DOHH2 (cell line): ENCODE measurements at regions not wholly inside any gene's neighbourhood (a gene's known extent, or its start where the extent isn't known, plus 50 kb on each side); places are given as distances from the start of the nearest gene placed in this dataset.

Experiments
- H3F3A ChIP-seq: fragments of 200-600 bp; sonication (generic), shearing (Covaris generic); 2 replicates; pipeline ENCODE4 v1.6.0; 2016; ENCODE audit warnings: antibody characterized with exemption, mild to moderate bottlenecking; ENCODE audit not compliant: control insufficient read depth, insufficient read depth
- H3K27ac ChIP-seq: fragments of 200-600 bp; sonication (generic); 2 replicates; pipeline ENCODE4 v1.5.1; 2014; ENCODE audit warnings: low read depth, mild to moderate bottlenecking, low read length, moderate library complexity
- H3K27me3 ChIP-seq: fragments of 200-600 bp; sonication (generic); 2 replicates; pipeline ENCODE4 v1.6.1; 2014; ENCODE audit warnings: mild to moderate bottlenecking, low read length, mixed read lengths; ENCODE audit not compliant: control insufficient read depth
- H3K36me3 ChIP-seq: fragments of 200-600 bp; sonication (generic); 2 replicates; pipeline ENCODE4 v1.6.1; 2014; ENCODE audit warnings: mild to moderate bottlenecking, low read length, moderate library complexity, mixed read lengths; ENCODE audit not compliant: control insufficient read depth
- H3K4me1 ChIP-seq: fragments of 200-600 bp; sonication (generic); 2 replicates; pipeline ENCODE4 v1.6.1; 2014; ENCODE audit warnings: mild to moderate bottlenecking, low read length, mixed read lengths; ENCODE audit not compliant: control insufficient read depth
- H3K4me2 ChIP-seq: fragments of 200-600 bp; sonication (generic); 2 replicates; pipeline ENCODE4 v1.6.0; 2014; ENCODE audit warnings: mild to moderate bottlenecking, low read length, moderate library complexity
- H3K4me3 ChIP-seq: fragments of 200-600 bp; sonication (generic); 2 replicates; pipeline ENCODE4 v1.5.1; 2014; ENCODE audit warnings: mild to moderate bottlenecking, low read length, mixed read lengths
- H3K79me2 ChIP-seq: fragments of 200-600 bp; sonication (generic); 2 replicates; pipeline ENCODE4 v1.6.1; 2014; ENCODE audit warnings: mild to moderate bottlenecking, low read length, mixed read lengths; ENCODE audit not compliant: control insufficient read depth
- H3K9me2 ChIP-seq: fragments of 200-600 bp; sonication (generic); replicated peaks from 2 replicates; pipeline ENCODE4 v1.6.1; 2014; ENCODE audit warnings: mild to moderate bottlenecking, low read length, mixed read lengths; ENCODE audit not compliant: control insufficient read depth
- H3K9me3 ChIP-seq: fragments of 200-600 bp; sonication (generic); 2 replicates; pipeline ENCODE4 v1.6.1; 2014; ENCODE audit warnings: antibody characterized with exemption, low read length, mixed read lengths; ENCODE audit not compliant: control insufficient read depth, insufficient read depth
- H4K20me1 ChIP-seq: fragments of 200-600 bp; sonication (generic); 2 replicates; pipeline ENCODE4 v1.6.0; 2014; ENCODE audit warnings: low read depth, mild to moderate bottlenecking, antibody characterized with exemption, low read length, moderate library complexity; ENCODE audit not compliant: control insufficient read depth, insufficient read depth
- EZH2phosphoT487 ChIP-seq: fragments of 200-600 bp; sonication (generic); IDR thresholded peaks from 2 replicates; pipeline ENCODE4 v1.6.1; 2017; ENCODE audit warnings: borderline replicate concordance, mild to moderate bottlenecking, antibody characterized with exemption, low read length, moderate library complexity, mixed read lengths
- TF ChIP-seq, protein P1 (sequence below): fragments of 200-600 bp; sonication (generic); IDR thresholded peaks from one replicate; pipeline ENCODE4 v1.5.1; 2014; ENCODE audit warnings: antibody characterized with exemption, mild to moderate bottlenecking, low read depth, low read length; ENCODE audit not compliant: poor library complexity, severe bottlenecking

DNA sequence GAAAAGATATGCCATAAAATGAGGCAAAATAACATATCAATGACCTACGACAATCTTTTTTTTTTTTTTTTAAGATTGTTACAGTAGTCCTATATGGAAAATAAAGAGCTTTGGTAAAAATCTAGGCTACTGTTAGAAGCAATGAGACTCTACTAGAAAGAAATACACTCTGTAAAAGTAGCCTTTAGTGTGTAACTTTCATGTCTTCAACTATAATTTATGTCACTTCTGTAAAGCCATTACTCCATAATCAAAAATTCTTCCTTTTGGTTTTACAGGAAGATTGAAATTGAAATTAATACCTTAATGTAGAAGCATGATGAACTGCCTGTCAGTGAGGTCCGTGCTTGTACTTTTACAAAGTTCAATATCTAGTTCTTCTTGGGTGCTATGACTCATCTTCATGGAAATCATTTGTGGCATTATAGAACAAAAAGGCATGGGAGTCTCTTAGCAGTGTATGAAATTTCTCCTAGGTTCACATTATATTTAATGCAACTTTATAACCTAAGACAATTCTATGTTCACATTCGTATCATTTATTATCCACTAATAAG, 1393.1 kb downstream of the EFNA5 start:
- H3F3A ChIP-seq = no peaks in the 10 kb centered on the region
- no peaks in the 10 kb centered on the region for H3K79me2 ChIP-seq
- no peaks in the 10 kb centered on the region for H3K36me3 ChIP-seq
- H3K27ac ChIP-seq = no peak overlapping the region
- H3K9me2 ChIP-seq = no peaks in the 10 kb centered on the region
- H3K4me1 ChIP-seq = no peaks in the 10 kb centered on the region
- no peak overlapping the region for H3K4me2 ChIP-seq
- no peak overlapping the region for H3K4me3 ChIP-seq
- H3K27me3 ChIP-seq = no peaks in the 10 kb centered on the region
- H4K20me1 ChIP-seq = no peaks in the 10 kb centered on the region
- H3K9me3 ChIP-seq = no peaks in the 10 kb centered on the region
- no peak for TF ChIP-seq EZH2phosphoT487
- TF ChIP-seq, protein P1, sequence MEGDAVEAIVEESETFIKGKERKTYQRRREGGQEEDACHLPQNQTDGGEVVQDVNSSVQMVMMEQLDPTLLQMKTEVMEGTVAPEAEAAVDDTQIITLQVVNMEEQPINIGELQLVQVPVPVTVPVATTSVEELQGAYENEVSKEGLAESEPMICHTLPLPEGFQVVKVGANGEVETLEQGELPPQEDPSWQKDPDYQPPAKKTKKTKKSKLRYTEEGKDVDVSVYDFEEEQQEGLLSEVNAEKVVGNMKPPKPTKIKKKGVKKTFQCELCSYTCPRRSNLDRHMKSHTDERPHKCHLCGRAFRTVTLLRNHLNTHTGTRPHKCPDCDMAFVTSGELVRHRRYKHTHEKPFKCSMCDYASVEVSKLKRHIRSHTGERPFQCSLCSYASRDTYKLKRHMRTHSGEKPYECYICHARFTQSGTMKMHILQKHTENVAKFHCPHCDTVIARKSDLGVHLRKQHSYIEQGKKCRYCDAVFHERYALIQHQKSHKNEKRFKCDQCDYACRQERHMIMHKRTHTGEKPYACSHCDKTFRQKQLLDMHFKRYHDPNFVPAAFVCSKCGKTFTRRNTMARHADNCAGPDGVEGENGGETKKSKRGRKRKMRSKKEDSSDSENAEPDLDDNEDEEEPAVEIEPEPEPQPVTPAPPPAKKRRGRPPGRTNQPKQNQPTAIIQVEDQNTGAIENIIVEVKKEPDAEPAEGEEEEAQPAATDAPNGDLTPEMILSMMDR = no peak

DNA sequence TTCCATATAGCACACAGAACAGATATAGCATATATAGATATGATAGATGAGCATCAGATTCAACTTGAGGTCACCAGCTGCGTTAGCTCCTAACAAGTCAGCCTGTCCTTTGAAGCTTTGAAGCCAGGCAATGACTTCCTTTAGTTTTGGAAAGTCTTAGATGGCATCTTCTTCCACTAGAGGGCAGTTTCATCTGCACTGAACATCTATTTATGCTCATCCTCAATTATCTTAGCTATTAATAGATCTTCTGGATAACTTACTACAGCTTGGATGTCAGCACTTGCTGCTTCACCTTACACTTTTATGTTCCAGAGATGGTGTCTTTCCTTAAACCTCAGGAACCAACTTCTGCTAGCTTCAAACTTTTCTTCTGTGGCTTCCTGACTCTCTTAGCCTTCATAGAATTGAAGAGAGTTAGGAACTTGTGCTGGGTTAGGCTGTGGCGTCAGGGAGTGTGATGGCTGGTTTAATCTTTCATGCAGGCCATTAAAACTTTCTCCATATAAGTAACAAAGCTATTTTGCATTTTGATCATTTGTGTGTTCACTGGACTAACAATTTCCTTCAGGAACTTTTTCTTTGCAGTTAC, 1401.4 kb downstream of the EFNA5 start:
- H3K9me2 ChIP-seq = no peaks in the 10 kb centered on the region
- H3K4me3 ChIP-seq = no peak overlapping the region

DNA sequence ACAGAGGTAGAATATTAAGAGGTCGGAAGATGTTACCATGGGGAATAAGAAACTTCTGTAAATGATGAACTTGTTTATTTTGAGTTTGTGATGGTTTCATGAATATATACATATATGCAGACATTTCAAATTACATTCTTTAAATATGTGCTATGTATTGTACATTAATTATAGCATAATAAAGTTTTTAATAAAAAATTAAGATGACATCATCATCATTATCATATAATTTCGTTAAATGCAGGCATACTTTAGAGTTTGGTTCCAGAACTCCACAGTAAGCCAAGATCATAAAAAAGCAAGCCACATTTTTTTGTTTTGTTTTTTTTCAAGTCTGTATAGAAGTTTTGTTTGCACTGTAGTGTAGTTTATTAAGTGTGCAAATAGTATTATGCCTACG, 1403.5 kb downstream of the EFNA5 start:
- TF ChIP-seq, protein P1 = no peak
- TF ChIP-seq EZH2phosphoT487 = no peak
- no peak overlapping the region for H3K4me2 ChIP-seq

More for the DNA sequence above, 1401.4 kb downstream of the EFNA5 start:
- H4K20me1 ChIP-seq = no peaks in the 10 kb centered on the region
- no peaks in the 10 kb centered on the region for H3K79me2 ChIP-seq
- H3K4me1 ChIP-seq = no peaks in the 10 kb centered on the region
- no peaks in the 10 kb centered on the region for H3K27me3 ChIP-seq
- H3K36me3 ChIP-seq = no peaks in the 10 kb centered on the region
- TF ChIP-seq EZH2phosphoT487 = no peak
- TF ChIP-seq, protein P1 = peak; percentile 44
- no peak overlapping the region for H3K4me2 ChIP-seq
- no peaks in the 10 kb centered on the region for H3K9me3 ChIP-seq
- H3K27ac ChIP-seq = no peak overlapping the region
- H3F3A ChIP-seq = no peaks in the 10 kb centered on the region

More for the DNA sequence above, 1403.5 kb downstream of the EFNA5 start:
- Histone ChIP-seq H3K4me3 (no peak overlapping the region), H3F3A (no peaks in the 10 kb centered on the region), H3K9me2 (no peaks in the 10 kb centered on the region), H3K4me1 (no peaks in the 10 kb centered on the region), H3K27ac (no peak overlapping the region), H4K20me1 (no peaks in the 10 kb centered on the region), H3K27me3 (no peaks in the 10 kb centered on the region), H3K79me2 (no peaks in the 10 kb centered on the region), H3K36me3 (no peaks in the 10 kb centered on the region), H3K9me3 (no peaks in the 10 kb centered on the region)
